HG03103 (cell line): ENCODE measurements at regions not wholly inside any gene's neighbourhood (a gene's known extent, or its start where the extent isn't known, plus 50 kb on each side); places are given as distances from the start of the nearest gene placed in this dataset.

Source experiments
- ATAC-seq: cut with Tn5 transposase; IDR thresholded peaks from one replicate; pipeline ENCODE4 v1.9.1; 2021; ENCODE audit warnings: low read depth; ENCODE audit not compliant: unreplicated experiment

GRCh38 chr2:104658144-104658835 is 195.6 kb upstream of the POU3F3 start:
- ATAC-seq = peak; percentile 76

GRCh38 chr2:104658904-104659591 is 194.9 kb upstream of the POU3F3 start:
- peak; percentile 25 for ATAC-seq

- no peak for ATAC-seq
Observed at GRCh38 chr2:104660991-104661390, 192.9 kb upstream of the POU3F3 start.

- ATAC-seq = no peak
Observed at GRCh38 chr2:104664672-104665071, 189.2 kb upstream of the POU3F3 start.

GRCh38 chr2:104668631-104669030 is 185.3 kb upstream of the POU3F3 start:
- ATAC-seq = no peak

GRCh38 chr2:104673225-104673624 is 180.7 kb upstream of the POU3F3 start:
- no peak for ATAC-seq

- ATAC-seq = no peak
Observed at GRCh38 chr2:104678181-104678580, 175.7 kb upstream of the POU3F3 start.

GRCh38 chr2:104685591-104685990 is 168.3 kb upstream of the POU3F3 start:
- no peak for ATAC-seq

GRCh38 chr2:104687147-104687546 is 166.8 kb upstream of the POU3F3 start:
- ATAC-seq = no peak

- ATAC-seq = no peak
Observed at GRCh38 chr2:104690255-104690984, 163.5 kb upstream of the POU3F3 start.

GRCh38 chr2:104698276-104698675 is 155.6 kb upstream of the POU3F3 start:
- no peak for ATAC-seq

- no peak for ATAC-seq
Observed at GRCh38 chr2:104701411-104701911, 152.5 kb upstream of the POU3F3 start.

- no peak for ATAC-seq
Observed at GRCh38 chr2:104702031-104702850, 151.7 kb upstream of the POU3F3 start.

- ATAC-seq = no peak
Observed at GRCh38 chr2:104703669-104704068, 150.2 kb upstream of the POU3F3 start.

GRCh38 chr2:104704496-104705245 is 149.2 kb upstream of the POU3F3 start:
- ATAC-seq = no peak

- no peak for ATAC-seq
Observed at GRCh38 chr2:104707056-104707455, 146.9 kb upstream of the POU3F3 start.

- no peak for ATAC-seq
Observed at GRCh38 chr2:104708967-104709366, 144.9 kb upstream of the POU3F3 start.

- no peak for ATAC-seq
Observed at GRCh38 chr2:104716061-104716460, 137.9 kb upstream of the POU3F3 start.

- ATAC-seq = peak; percentile 92
Observed at GRCh38 chr2:104733226-104733943, 120.5 kb upstream of the POU3F3 start.
